ENCODE measurements at regions not wholly inside any gene's neighbourhood (a gene's known extent, or its start where the extent isn't known, plus 50 kb on each side); places are given as distances from the start of the nearest gene placed in this dataset.

DNA sequence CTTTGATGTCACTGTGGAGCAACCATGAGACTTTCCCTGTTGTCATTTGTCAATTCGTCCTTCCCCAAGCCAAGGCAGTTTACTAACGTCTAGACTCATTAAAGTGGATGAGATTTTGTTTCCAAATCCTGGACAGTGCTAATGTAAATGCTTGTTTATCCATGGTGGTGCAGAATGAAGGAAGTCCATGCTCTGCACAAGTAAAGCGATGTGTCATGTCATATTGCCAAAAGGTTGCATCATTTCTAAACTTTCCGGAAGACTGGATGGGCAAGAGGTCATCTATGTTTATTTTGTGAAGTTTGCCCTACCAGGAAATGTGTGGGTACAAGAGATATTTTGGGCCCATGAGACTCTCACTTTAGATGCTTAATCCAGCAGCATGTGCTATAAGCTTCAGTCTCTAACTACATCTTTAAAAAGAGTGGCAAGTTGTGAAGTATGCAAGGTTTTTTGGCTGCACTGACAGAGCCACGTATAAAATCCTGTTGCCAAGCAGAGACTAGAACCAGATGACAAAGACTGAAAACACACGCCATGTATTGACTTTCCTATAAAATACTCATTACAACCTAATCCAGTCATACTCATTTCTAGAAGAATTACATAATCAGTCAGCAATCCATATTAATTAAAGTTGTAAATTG lies 72.1 kb upstream of the FNDC3B start:
- TF ChIP-seq, protein P1, sequence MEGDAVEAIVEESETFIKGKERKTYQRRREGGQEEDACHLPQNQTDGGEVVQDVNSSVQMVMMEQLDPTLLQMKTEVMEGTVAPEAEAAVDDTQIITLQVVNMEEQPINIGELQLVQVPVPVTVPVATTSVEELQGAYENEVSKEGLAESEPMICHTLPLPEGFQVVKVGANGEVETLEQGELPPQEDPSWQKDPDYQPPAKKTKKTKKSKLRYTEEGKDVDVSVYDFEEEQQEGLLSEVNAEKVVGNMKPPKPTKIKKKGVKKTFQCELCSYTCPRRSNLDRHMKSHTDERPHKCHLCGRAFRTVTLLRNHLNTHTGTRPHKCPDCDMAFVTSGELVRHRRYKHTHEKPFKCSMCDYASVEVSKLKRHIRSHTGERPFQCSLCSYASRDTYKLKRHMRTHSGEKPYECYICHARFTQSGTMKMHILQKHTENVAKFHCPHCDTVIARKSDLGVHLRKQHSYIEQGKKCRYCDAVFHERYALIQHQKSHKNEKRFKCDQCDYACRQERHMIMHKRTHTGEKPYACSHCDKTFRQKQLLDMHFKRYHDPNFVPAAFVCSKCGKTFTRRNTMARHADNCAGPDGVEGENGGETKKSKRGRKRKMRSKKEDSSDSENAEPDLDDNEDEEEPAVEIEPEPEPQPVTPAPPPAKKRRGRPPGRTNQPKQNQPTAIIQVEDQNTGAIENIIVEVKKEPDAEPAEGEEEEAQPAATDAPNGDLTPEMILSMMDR (IDR thresholded peaks at IDR 0.05) = no peak
- intact Hi-C loops (cut with DNase I) = no loop called here
- Histone ChIP-seq H3K4me3 (no peak overlapping the region), H3K9me3 (no peaks in the 10 kb centered on the region), H3K27me3 (no peaks in the 10 kb centered on the region), H3K27ac (peak overlapping the region in 2 of 4 donors; percentile 29 to 39), H3K4me1 (peaks cover 0 to 9% (median 0%) of the 10 kb centered on the region in 3 donors), H3K36me3 (no peaks in the 10 kb centered on the region)
- FAIRE-seq (no peak), ATAC-seq (peak in 3 of 4 donors; percentile 66 to 91 (median 84)), DNase-seq (no peak)
- WGBS, 2 donors = 38 to 45% methylated on average over 6 of the region's 6 CpGs

DNA sequence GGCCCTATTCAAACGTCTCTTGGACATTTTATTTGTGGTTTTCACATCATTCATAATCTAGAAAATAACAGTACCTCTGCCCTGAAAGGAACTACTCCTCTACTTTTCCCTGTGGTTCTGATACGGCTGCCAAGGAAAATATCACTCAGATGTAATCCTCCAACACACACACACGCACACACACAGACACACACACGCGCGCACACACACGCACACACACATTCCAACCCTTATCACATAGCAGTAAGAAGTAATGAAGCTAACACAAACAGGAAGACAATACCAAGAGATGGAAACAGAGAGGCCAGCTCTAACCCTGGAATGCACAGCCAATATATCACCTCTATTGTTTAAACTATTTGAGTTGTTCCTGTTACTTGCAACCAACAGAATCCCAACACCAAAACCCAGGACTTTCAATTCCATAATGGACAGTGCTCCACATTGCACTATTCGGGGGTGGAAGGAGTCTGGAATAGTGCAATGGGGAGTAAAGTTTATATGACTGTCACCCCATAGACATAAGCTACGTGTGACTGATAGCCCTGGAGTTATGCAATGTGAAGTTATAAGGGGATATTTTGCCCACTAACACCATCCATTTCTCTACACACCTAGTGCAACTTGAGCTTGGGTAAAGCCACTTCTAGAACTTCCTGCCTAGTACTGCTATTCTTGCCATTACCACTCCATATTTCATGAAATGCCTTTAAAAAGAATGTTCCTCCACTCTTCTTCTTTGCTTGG lies 71.3 kb upstream of the FNDC3B start:
- Histone ChIP-seq H3K27ac (peak overlapping the region in 2 of 4 donors; percentile 24 to 39), H3K4me1 (peaks cover 0 to 9% (median 0%) of the 10 kb centered on the region in 3 donors), H3K9me3 (no peaks in the 10 kb centered on the region), H3K4me3 (no peak overlapping the region), H3K27me3 (no peaks in the 10 kb centered on the region), H3K36me3 (no peaks in the 10 kb centered on the region)
- ATAC-seq = no peak
- TF ChIP-seq, protein P1 (IDR thresholded peaks at IDR 0.05) = no peak
- intact Hi-C loops (cut with DNase I) = no loop called here
- no peak for DNase-seq
- WGBS, 2 donors = 67 to 71% methylated on average over 9 of the region's 9 CpGs
- FAIRE-seq = no peak

DNA sequence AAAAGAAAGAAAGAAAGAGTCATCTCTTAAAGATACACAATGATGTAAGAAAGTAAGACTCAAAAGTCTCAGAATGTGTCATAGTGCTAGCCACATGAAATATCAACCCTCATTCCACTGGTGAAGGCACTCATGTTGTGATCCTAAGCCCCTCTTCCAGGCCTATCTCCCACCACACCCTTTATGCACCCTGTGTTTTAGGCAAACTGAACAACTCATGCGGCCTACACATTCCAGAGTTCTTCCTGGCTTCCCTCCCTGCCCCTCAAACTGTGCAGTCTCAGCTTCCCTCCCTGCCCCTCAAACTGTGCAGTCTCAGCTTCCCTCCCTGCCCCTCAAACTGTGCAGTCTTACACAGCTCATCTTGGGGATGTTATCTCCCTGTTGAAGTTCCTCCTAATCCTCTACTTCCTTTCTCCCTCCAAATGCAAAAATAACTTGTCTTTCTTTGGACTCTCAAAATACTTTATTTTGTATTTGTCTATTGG lies 69.0 kb upstream of the FNDC3B start:
- no peaks in the 10 kb centered on the region for H3K36me3 ChIP-seq
- no peak overlapping the region for H3K27ac ChIP-seq
- no peak for DNase-seq
- intact Hi-C loops (cut with DNase I) = no loop called here
- FAIRE-seq = no peak
- 92 to 100% methylated on average over 1 of the region's 1 CpG for WGBS, 2 donors
- TF ChIP-seq, protein P1 (IDR thresholded peaks at IDR 0.05) = no peak
- no peak overlapping the region for H3K4me3 ChIP-seq
- no peaks in the 10 kb centered on the region for H3K27me3 ChIP-seq
- peaks cover 0 to 9% (median 0%) of the 10 kb centered on the region in 3 donors for H3K4me1 ChIP-seq
- peak in 1 of 4 donors; percentile 28 for ATAC-seq
- H3K9me3 ChIP-seq = no peaks in the 10 kb centered on the region

DNA sequence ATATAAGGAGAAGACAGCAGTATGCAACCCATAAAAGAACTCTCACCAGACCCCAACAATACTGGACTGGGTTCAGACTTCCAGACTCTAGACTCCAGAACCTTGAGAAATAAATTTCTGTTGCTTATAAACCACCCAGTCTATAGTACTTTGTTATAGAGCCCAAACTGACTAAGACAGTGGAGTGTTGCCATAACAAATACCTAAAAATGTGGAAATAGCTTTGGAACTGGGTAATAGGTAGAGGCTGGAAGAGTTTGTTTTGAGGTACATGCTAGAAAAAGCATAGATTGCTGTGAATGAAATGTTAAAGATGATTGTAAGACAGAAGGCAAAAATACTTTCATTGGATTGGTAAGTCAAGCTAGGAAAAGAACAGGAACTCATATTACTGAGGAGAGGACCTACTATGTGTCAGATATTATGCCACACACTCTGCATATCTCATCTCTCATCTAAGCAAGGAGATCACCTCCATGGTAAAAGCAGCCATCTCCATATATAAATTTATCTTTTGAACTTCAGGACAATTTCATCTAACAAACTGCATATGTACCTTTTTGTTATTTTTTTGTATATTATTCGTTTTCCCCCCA lies 67.4 kb upstream of the FNDC3B start:
- Histone ChIP-seq H3K27me3 (no peaks in the 10 kb centered on the region), H3K36me3 (no peaks in the 10 kb centered on the region), H3K4me1 (peaks cover 0 to 9% (median 0%) of the 10 kb centered on the region in 3 donors), H3K27ac (no peak overlapping the region), H3K4me3 (no peak overlapping the region), H3K9me3 (no peaks in the 10 kb centered on the region)
- FAIRE-seq (no peak), ATAC-seq (no peak), DNase-seq (no peak)
- WGBS, 2 donors = 43 to 52% methylated on average over 1 of the region's 1 CpG
- intact Hi-C loops (cut with DNase I) = no loop called here
- TF ChIP-seq, protein P1 (IDR thresholded peaks at IDR 0.05) = no peak

Measured in pancreas (tissue), 10 donors.